ENCODE measurements at regions not wholly inside any gene's neighbourhood (a gene's known extent, or its start where the extent isn't known, plus 50 kb on each side); places are given as distances from the start of the nearest gene placed in this dataset.

GRCh38 chr6:14250573-14250972 is 133.0 kb downstream of the CD83 start:
- ChIA-PET POLR2A (no interaction called here), CTCF (interaction anchor here (0.5 to 0.6 kb wide), 2 partner anchors 71 to 364 kb away, joined by 3 to 6 read pairs; no protein-coding TSS in a partner anchor)
- Histone ChIP-seq H3K9me3 (ENCODE audit: control insufficient read depth, insufficient read depth, low read depth, low read length) (no peaks in the 10 kb centered on the region), H3K4me3 (ENCODE audit: low read depth, low read length) (no peak overlapping the region), H3K4me1 (ENCODE audit: control insufficient read depth, insufficient read depth, low read length) (no peaks in the 10 kb centered on the region), H3K36me3 (ENCODE audit: control insufficient read depth in 2 of 2, insufficient read depth in 1 of 2, low read length in 2 of 2) (no peaks in the 10 kb centered on the region), H3K27ac (ENCODE audit: extremely low read depth, low read depth, low read length) (no peak overlapping the region)
- TF ChIP-seq, protein P1, sequence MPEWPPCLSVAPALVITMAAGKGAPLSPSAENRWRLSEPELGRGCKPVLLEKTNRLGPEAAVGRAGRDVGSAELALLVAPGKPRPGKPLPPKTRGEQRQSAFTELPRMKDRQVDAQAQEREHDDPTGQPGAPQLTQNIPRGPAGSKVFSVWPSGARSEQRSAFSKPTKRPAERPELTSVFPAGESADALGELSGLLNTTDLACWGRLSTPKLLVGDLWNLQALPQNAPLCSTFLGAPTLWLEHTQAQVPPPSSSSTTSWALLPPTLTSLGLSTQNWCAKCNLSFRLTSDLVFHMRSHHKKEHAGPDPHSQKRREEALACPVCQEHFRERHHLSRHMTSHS (tag by site-specific recombination; IDR thresholded peaks at IDR 0.05) = no peak
- TF ChIP-seq ZNF24 (tag by site-specific recombination; IDR thresholded peaks at IDR 0.05) (no peak), ZNF175 (tag by site-specific recombination; IDR thresholded peaks at IDR 0.05) (no peak)
- TF ChIP-seq, protein P2, sequence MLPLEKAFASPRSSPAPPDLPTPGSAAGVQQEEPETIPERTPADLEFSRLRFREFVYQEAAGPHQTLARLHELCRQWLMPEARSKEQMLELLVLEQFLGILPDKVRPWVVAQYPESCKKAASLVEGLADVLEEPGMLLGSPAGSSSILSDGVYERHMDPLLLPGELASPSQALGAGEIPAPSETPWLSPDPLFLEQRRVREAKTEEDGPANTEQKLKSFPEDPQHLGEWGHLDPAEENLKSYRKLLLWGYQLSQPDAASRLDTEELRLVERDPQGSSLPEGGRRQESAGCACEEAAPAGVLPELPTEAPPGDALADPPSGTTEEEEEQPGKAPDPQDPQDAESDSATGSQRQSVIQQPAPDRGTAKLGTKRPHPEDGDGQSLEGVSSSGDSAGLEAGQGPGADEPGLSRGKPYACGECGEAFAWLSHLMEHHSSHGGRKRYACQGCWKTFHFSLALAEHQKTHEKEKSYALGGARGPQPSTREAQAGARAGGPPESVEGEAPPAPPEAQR (tag by site-specific recombination; IDR thresholded peaks at IDR 0.05) = no peak

GRCh38 chr6:14252271-14252850 is 134.8 kb downstream of the CD83 start:
- no peaks in the 10 kb centered on the region for H3K36me3 ChIP-seq (ENCODE audit: control insufficient read depth in 2 of 2, insufficient read depth in 1 of 2, low read length in 2 of 2)
- no peak overlapping the region for H3K27ac ChIP-seq (ENCODE audit: extremely low read depth, low read depth, low read length)
- POLR2A ChIA-PET = no interaction called here
- no peaks in the 10 kb centered on the region for H3K4me1 ChIP-seq (ENCODE audit: control insufficient read depth, insufficient read depth, low read length)
- no peaks in the 10 kb centered on the region for H3K9me3 ChIP-seq (ENCODE audit: control insufficient read depth, insufficient read depth, low read depth, low read length)
- H3K4me3 ChIP-seq (ENCODE audit: low read depth, low read length) = no peak overlapping the region
- CTCF ChIA-PET = interaction anchor here (0.7 kb wide), 1 partner anchor 1152 kb away, joined by 3 read pairs; no protein-coding TSS in a partner anchor
- TF ChIP-seq, protein P3, sequence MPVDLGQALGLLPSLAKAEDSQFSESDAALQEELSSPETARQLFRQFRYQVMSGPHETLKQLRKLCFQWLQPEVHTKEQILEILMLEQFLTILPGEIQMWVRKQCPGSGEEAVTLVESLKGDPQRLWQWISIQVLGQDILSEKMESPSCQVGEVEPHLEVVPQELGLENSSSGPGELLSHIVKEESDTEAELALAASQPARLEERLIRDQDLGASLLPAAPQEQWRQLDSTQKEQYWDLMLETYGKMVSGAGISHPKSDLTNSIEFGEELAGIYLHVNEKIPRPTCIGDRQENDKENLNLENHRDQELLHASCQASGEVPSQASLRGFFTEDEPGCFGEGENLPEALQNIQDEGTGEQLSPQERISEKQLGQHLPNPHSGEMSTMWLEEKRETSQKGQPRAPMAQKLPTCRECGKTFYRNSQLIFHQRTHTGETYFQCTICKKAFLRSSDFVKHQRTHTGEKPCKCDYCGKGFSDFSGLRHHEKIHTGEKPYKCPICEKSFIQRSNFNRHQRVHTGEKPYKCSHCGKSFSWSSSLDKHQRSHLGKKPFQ (tag by site-specific recombination; IDR thresholded peaks at IDR 0.05) = no peak
- TF ChIP-seq, protein P4, sequence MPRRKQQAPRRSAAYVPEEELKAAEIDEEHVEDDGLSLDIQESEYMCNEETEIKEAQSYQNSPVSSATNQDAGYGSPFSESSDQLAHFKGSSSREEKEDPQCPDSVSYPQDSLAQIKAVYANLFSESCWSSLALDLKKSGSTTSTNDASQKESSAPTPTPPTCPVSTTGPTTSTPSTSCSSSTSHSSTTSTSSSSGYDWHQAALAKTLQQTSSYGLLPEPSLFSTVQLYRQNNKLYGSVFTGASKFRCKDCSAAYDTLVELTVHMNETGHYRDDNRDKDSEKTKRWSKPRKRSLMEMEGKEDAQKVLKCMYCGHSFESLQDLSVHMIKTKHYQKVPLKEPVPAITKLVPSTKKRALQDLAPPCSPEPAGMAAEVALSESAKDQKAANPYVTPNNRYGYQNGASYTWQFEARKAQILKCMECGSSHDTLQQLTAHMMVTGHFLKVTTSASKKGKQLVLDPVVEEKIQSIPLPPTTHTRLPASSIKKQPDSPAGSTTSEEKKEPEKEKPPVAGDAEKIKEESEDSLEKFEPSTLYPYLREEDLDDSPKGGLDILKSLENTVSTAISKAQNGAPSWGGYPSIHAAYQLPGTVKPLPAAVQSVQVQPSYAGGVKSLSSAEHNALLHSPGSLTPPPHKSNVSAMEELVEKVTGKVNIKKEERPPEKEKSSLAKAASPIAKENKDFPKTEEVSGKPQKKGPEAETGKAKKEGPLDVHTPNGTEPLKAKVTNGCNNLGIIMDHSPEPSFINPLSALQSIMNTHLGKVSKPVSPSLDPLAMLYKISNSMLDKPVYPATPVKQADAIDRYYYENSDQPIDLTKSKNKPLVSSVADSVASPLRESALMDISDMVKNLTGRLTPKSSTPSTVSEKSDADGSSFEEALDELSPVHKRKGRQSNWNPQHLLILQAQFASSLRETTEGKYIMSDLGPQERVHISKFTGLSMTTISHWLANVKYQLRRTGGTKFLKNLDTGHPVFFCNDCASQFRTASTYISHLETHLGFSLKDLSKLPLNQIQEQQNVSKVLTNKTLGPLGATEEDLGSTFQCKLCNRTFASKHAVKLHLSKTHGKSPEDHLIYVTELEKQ (tag by site-specific recombination; IDR thresholded peaks at IDR 0.05; ENCODE audit: borderline replicate concordance) = no peak
- TF ChIP-seq, protein P5, sequence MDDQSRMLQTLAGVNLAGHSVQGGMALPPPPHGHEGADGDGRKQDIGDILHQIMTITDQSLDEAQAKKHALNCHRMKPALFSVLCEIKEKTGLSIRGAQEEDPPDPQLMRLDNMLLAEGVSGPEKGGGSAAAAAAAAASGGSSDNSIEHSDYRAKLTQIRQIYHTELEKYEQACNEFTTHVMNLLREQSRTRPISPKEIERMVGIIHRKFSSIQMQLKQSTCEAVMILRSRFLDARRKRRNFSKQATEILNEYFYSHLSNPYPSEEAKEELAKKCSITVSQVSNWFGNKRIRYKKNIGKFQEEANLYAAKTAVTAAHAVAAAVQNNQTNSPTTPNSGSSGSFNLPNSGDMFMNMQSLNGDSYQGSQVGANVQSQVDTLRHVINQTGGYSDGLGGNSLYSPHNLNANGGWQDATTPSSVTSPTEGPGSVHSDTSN (CRISPR knock-in tag; IDR thresholded peaks at IDR 0.05) = no peak
- TF ChIP-seq ZNF302 (tag by site-specific recombination; IDR thresholded peaks at IDR 0.05; ENCODE audit: low read depth) (no peak), ZBTB8A (tag by site-specific recombination; IDR thresholded peaks at IDR 0.05) (no peak), ZNF529 (tag by site-specific recombination; IDR thresholded peaks at IDR 0.05; ENCODE audit: insufficient replicate concordance) (no peak), ZNF610 (tag by site-specific recombination; IDR thresholded peaks at IDR 0.05; ENCODE audit: borderline replicate concordance) (no peak), ZNF121 (tag by site-specific recombination; IDR thresholded peaks at IDR 0.05) (no peak), ZNF37A (tag by site-specific recombination; IDR thresholded peaks at IDR 0.05) (no peak), ZNF274 (IDR thresholded peaks at IDR 0.05; ENCODE audit: low read length) (no peak), ZNF274 (tag by site-specific recombination; IDR thresholded peaks at IDR 0.05; ENCODE audit: borderline replicate concordance) (no peak), ZNF404 (tag by site-specific recombination; IDR thresholded peaks at IDR 0.05) (no peak), ZNF391 (tag by site-specific recombination; IDR thresholded peaks at IDR 0.05; ENCODE audit: borderline replicate concordance, low read depth) (no peak), ZNF830 (tag by site-specific recombination; IDR thresholded peaks at IDR 0.05; ENCODE audit: low read depth) (no peak)
- TF ChIP-seq, protein P6, sequence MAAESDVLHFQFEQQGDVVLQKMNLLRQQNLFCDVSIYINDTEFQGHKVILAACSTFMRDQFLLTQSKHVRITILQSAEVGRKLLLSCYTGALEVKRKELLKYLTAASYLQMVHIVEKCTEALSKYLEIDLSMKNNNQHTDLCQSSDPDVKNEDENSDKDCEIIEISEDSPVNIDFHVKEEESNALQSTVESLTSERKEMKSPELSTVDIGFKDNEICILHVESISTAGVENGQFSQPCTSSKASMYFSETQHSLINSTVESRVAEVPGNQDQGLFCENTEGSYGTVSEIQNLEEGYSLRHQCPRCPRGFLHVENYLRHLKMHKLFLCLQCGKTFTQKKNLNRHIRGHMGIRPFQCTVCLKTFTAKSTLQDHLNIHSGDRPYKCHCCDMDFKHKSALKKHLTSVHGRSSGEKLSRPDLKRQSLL (tag by site-specific recombination; IDR thresholded peaks at IDR 0.05) = no peak
- TF ChIP-seq, protein P7, sequence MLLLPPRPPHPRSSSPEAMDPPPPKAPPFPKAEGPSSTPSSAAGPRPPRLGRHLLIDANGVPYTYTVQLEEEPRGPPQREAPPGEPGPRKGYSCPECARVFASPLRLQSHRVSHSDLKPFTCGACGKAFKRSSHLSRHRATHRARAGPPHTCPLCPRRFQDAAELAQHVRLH (tag by site-specific recombination; IDR thresholded peaks at IDR 0.05) = no peak
